ENCODE measurements at regions not wholly inside any gene's neighbourhood (a gene's known extent, or its start where the extent isn't known, plus 50 kb on each side); places are given as distances from the start of the nearest gene placed in this dataset.

GRCh38 chr9:78921341-78921740 lies 624.4 kb downstream of the PSAT1 start:
- FAIRE-seq: no peak

GRCh38 chr9:78923966-78924659 lies 627.2 kb downstream of the PSAT1 start:
- no peak for FAIRE-seq

GRCh38 chr9:78927099-78927940 lies 630.4 kb downstream of the PSAT1 start:
- FAIRE-seq: no peak

GRCh38 chr9:78928625-78929405 lies 631.9 kb downstream of the PSAT1 start:
- FAIRE-seq: no peak

GRCh38 chr9:78930281-78930680 lies 633.4 kb downstream of the PSAT1 start:
- FAIRE-seq: no peak

- no peak for FAIRE-seq
Observed at GRCh38 chr9:78932849-78933627, 636.1 kb downstream of the PSAT1 start.

GRCh38 chr9:78934880-78935279 lies 636.9 kb upstream of the TLE4 start:
- FAIRE-seq: no peak

- FAIRE-seq: no peak
Observed at GRCh38 chr9:78938821-78939220, 632.9 kb upstream of the TLE4 start.

- no peak for FAIRE-seq
Observed at GRCh38 chr9:78939311-78940065, 632.3 kb upstream of the TLE4 start.

- FAIRE-seq: no peak
Observed at GRCh38 chr9:78940121-78940855, 631.5 kb upstream of the TLE4 start.

GRCh38 chr9:78954286-78954685 lies 617.5 kb upstream of the TLE4 start:
- no peak for FAIRE-seq

GRCh38 chr9:78958892-78959291 lies 612.9 kb upstream of the TLE4 start:
- no peak for FAIRE-seq

- FAIRE-seq: no peak
Observed at GRCh38 chr9:78962156-78962555, 609.6 kb upstream of the TLE4 start.

- no peak for FAIRE-seq
Observed at GRCh38 chr9:78963911-78964310, 607.9 kb upstream of the TLE4 start.

- FAIRE-seq: no peak
Observed at GRCh38 chr9:78967596-78968217, 604.1 kb upstream of the TLE4 start.

GRCh38 chr9:78970375-78970774 lies 601.4 kb upstream of the TLE4 start:
- no peak for FAIRE-seq

- no peak for FAIRE-seq
Observed at GRCh38 chr9:78971540-78971939, 600.2 kb upstream of the TLE4 start.

- FAIRE-seq: no peak
Observed at GRCh38 chr9:78972303-78972999, 599.3 kb upstream of the TLE4 start.

GRCh38 chr9:78973907-78974306 lies 597.9 kb upstream of the TLE4 start:
- no peak for FAIRE-seq

GRCh38 chr9:78982849-78983248 lies 588.9 kb upstream of the TLE4 start:
- FAIRE-seq: no peak

Measured in endometrium (tissue), 2 donors.